Anterior cingulate cortex (tissue), 58 donors: ENCODE measurements at regions not wholly inside any gene's neighbourhood (a gene's known extent, or its start where the extent isn't known, plus 50 kb on each side); places are given as distances from the start of the nearest gene placed in this dataset.
A peak's percentile ranks its signal among the peaks of the same experiment; 100 is the strongest.
"Not testable (repeated sequence)": the region's sequence is repeated elsewhere in the genome, so short reads cannot be mapped to it uniquely, and the experiment has no call there.

ENCODE experiments used
- DNase-seq, 58 donors: peaks; one replicate each; lab custom pipeline; 2025; lab: John Stamatoyannopoulos, UW

- DNase-seq, result no peak
These were observed 157.4 kb upstream of the SOX2 start for GRCh38 chr3:181554233-181554765.

GRCh38 chr3:181549266-181549665 is 162.5 kb upstream of the SOX2 start:
- DNase-seq, result no peak

- DNase-seq, result no peak
These were observed 170.3 kb upstream of the SOX2 start for GRCh38 chr3:181541414-181541813.

- DNase-seq, result no peak
These were observed 176.9 kb upstream of the SOX2 start for GRCh38 chr3:181534781-181535221.

- no peak for DNase-seq
These were observed 177.9 kb upstream of the SOX2 start for GRCh38 chr3:181533811-181534210.

GRCh38 chr3:181530584-181530983 is 181.1 kb upstream of the SOX2 start:
- no peak for DNase-seq

GRCh38 chr3:181521831-181522230 is 189.9 kb upstream of the SOX2 start:
- no peak for DNase-seq

GRCh38 chr3:181518222-181518621 is 193.5 kb upstream of the SOX2 start:
- no peak for DNase-seq

GRCh38 chr3:181512787-181513186 is 198.9 kb upstream of the SOX2 start:
- DNase-seq, result no peak

GRCh38 chr3:181510500-181510899 is 201.2 kb upstream of the SOX2 start:
- DNase-seq, result no peak

- DNase-seq, result no peak
These were observed 214.4 kb upstream of the SOX2 start for GRCh38 chr3:181497358-181497757.

GRCh38 chr3:181493423-181493822 is 218.3 kb upstream of the SOX2 start:
- DNase-seq, result no peak

GRCh38 chr3:181488536-181488935 is 223.2 kb upstream of the SOX2 start:
- DNase-seq, result no peak

GRCh38 chr3:181487236-181487978 is 224.3 kb upstream of the SOX2 start:
- peak in 2 of 58 donors; percentile 1 to 5 for DNase-seq

- peak in 1 of 58 donors; percentile 16 for DNase-seq
These were observed 225.4 kb upstream of the SOX2 start for GRCh38 chr3:181486141-181486885.

- DNase-seq, result peak in 9 of 58 donors; percentile 5 to 73 (median 27)
These were observed 227.7 kb upstream of the SOX2 start for GRCh38 chr3:181484026-181484425.

- not testable (repeated sequence) for DNase-seq
These were observed 236.6 kb upstream of the SOX2 start for GRCh38 chr3:181475146-181475545.

GRCh38 chr3:181470349-181470748 is 241.4 kb upstream of the SOX2 start:
- no peak for DNase-seq

GRCh38 chr3:181464033-181464694 is 247.6 kb upstream of the SOX2 start:
- DNase-seq, result no peak

- DNase-seq, result peak in 2 of 58 donors; percentile 12 to 15
These were observed 250.3 kb upstream of the SOX2 start for GRCh38 chr3:181461381-181461780.

- DNase-seq, result no peak
These were observed 252.2 kb upstream of the SOX2 start for GRCh38 chr3:181459516-181459915.
